T-helper 17 cell (primary cell): ENCODE measurements at regions not wholly inside any gene's neighbourhood (a gene's known extent, or its start where the extent isn't known, plus 50 kb on each side); places are given as distances from the start of the nearest gene placed in this dataset.

ENCODE experiments used
- ATAC-seq: fragments of 150-1000 bp; cut with Tn5 transposase; 2 replicates; pipeline ENCODE4 v1.10.0; 2021; ENCODE audit warnings: mild to moderate bottlenecking, moderate library complexity
- DNase-seq, 3 donors: peaks; one replicate each; pipeline versions ENCODE4 v3.0.0 to v3.0.0-alpha.2; 2020 to 2021
- H3K9me3 ChIP-seq: one replicate; pipeline ENCODE4 v1.7.0; 2013; ENCODE audit warnings: low read length, mild to moderate bottlenecking; ENCODE audit not compliant: control insufficient read depth, poor library complexity, severe bottlenecking
- H3K27ac Mint-ChIP-seq: one replicate; pipeline ENCODE4 v1.8.0; 2022; ENCODE audit warnings: mild to moderate bottlenecking, moderate library complexity, mixed read lengths
- H3K27me3 Mint-ChIP-seq: one replicate; pipeline ENCODE4 v1.8.0; 2022; ENCODE audit warnings: mixed read lengths
- H3K36me3 Mint-ChIP-seq: one replicate; pipeline ENCODE4 v1.8.0; 2022; ENCODE audit warnings: low read depth, mixed read lengths
- H3K4me1 Mint-ChIP-seq: one replicate; pipeline ENCODE4 v1.8.0; 2022; ENCODE audit warnings: mild to moderate bottlenecking, mixed read lengths
- H3K4me3 Mint-ChIP-seq: one replicate; pipeline ENCODE4 v1.8.0; 2022; ENCODE audit warnings: mild to moderate bottlenecking, moderate library complexity, mixed read lengths

DNA sequence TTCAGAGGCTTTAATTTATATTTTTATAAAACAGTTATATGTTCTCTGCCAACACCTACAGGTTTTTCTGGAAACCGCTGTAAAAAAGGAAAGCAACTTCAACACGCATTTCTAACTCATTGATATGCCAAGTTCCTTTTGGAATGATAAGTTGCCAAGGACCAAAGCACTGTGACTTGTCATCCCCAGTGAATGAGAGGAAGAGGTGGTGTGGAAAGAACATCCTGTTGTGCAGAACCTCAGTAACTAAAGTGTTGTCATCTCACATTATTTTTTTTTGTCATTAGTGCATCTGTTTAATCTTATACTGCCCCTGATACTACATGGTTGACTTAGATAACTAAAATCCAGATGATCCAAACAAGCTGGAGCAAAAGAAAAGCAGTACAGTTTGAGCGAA is 96.0 kb upstream of the NEUROD1 start:
- Mint-ChIP-seq H3K4me1 (no peaks in the 10 kb centered on the region), H3K27me3 (peaks cover 6% of the 10 kb centered on the region), H3K4me3 (no peak overlapping the region), H3K36me3 (no peaks in the 10 kb centered on the region), H3K27ac (no peak overlapping the region)
- no peak for DNase-seq
- ATAC-seq = no peak
- no peaks in the 10 kb centered on the region for H3K9me3 ChIP-seq

DNA sequence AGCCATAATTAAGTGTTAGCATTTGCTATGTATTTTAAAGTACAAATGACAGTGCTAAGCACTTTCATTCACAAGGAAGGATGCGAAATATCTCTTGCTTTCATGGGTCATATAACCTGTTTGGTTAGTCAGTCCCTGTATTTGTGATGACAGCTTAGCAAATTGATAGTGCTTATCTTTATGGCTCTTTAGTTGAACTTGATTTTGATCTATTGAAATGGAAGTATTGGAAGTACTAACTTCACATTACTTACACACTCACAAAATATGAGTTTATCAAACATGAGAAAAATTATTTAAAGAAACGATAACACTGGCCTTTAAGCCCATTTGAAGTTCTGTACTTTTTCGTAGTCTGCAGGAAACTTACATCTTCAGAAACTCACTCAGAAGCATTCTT is 97.4 kb upstream of the NEUROD1 start:
- Mint-ChIP-seq H3K27me3 (no peaks in the 10 kb centered on the region), H3K36me3 (no peaks in the 10 kb centered on the region), H3K4me1 (no peaks in the 10 kb centered on the region), H3K27ac (no peak overlapping the region), H3K4me3 (no peak overlapping the region)
- DNase-seq (no peak), ATAC-seq (no peak)
- H3K9me3 ChIP-seq = no peaks in the 10 kb centered on the region

DNA sequence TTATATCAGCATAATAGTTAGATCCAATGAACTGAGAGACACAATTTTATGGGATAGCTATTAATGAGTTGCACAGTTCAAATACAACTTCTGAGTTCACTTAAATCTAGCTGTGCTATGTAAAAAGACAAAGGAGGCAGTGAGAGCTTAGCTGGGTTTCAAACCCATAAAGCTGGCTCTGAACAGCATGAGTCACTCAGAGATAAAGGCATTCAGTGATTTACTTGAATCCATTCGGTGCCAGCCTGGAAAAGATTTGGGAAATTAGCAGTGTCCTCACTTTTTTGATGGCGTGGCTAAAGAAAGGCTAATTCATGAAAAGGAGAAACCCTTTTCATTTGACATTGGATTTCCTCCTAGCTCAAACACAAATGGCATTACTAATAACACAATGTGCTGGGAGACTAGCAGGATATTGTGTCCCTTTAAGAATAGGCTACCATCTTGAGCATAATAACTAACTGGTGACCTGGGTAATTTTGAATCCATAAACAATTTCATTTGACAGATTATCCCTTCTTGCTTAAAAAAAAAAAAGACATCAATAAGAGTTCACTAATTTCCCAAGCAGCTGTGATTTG is 98.4 kb upstream of the NEUROD1 start:
- H3K27me3 Mint-ChIP-seq = no peaks in the 10 kb centered on the region
- H3K4me1 Mint-ChIP-seq = no peaks in the 10 kb centered on the region
- H3K9me3 ChIP-seq = no peaks in the 10 kb centered on the region
- H3K27ac Mint-ChIP-seq = no peak overlapping the region
- ATAC-seq (no peak), DNase-seq (no peak)
- no peak overlapping the region for H3K4me3 Mint-ChIP-seq
- no peaks in the 10 kb centered on the region for H3K36me3 Mint-ChIP-seq

DNA sequence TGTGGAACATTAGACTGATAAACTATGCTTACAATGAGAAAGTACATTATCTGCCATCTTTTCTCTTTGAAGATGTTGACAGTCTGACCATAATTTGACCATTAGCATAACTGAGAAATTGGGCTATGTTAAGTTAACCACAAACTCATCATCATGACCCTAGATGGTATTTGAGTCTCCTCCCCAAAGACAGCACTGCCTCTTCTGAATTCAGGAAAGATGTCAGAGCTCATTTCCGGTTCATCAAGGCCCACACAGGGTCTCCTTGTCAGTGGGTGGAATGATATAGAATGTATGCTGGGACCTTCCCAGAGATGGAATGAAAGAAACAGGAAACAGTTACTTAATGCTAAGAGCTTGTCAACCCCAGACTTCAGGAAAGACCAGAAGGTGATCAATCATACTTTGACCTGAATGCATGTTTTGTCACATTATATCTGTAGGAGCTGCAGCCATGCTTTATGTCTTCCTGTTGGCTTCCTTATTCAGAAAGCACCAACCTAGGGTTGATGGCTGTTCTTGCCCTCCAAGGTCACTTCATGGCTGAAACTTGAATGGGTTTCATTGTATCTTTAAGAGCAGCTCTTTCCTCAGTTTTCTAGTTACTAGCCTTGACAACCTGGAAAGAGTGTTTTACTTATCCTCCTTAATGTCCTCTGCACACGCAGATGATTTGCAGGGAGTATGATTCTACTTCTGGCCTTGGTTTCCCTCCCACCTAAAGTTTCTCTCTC is 99.1 kb upstream of the NEUROD1 start:
- no peak overlapping the region for H3K27ac Mint-ChIP-seq
- no peak overlapping the region for H3K4me3 Mint-ChIP-seq
- no peak for ATAC-seq
- no peaks in the 10 kb centered on the region for H3K4me1 Mint-ChIP-seq
- no peak for DNase-seq
- H3K36me3 Mint-ChIP-seq = no peaks in the 10 kb centered on the region
- no peaks in the 10 kb centered on the region for H3K9me3 ChIP-seq
- no peaks in the 10 kb centered on the region for H3K27me3 Mint-ChIP-seq

DNA sequence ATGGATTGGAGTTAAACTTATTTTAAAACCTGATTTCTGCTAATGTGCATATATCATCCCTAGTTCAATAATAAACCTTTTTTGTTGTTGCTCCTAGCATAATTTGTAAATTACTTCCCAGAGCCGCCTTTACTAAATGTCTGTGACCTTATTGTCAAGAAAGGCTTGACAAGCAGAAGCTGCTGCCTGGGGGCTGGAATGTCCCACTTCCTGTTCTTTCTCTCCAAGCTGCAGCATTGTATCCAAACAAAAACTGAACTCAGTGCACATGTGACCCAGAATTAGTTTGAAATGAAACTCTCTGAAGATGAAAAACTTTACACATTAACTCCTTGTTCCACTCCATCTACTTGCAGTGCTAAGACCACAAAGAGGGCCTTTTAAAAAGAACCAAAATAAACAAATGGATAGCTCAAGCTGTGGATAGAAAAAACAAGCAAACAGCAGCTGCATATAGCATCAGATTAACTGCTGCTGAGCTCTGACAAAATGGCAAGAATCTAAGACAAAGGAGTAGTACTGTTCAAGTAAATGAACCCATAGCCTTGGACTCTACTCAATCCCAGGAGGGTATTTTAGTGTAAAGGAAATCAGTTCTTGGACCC is 99.8 kb upstream of the NEUROD1 start:
- H3K27ac Mint-ChIP-seq = no peak overlapping the region
- no peak overlapping the region for H3K4me3 Mint-ChIP-seq
- ATAC-seq (no peak), DNase-seq (no peak)
- no peaks in the 10 kb centered on the region for H3K36me3 Mint-ChIP-seq
- no peaks in the 10 kb centered on the region for H3K4me1 Mint-ChIP-seq
- H3K9me3 ChIP-seq = no peaks in the 10 kb centered on the region
- no peaks in the 10 kb centered on the region for H3K27me3 Mint-ChIP-seq

DNA sequence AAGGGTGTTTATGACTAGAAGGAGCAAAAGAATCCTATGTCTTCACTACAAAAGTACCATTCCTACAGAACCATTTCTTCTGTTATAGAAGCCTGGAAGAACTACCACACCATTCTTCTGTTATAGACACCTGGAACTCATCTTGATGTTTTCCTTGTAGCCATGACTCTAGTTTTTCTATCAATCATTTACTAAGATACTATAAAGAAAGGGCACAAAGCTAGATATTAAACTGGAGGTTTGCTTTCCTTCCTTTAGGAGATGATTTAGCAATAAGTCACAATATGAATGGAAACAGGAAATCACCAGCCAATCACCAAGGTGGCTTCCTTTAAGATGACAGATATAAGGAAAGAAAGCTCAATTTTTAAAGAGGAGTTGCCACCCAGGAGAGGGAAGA is 100.3 kb upstream of the NEUROD1 start:
- DNase-seq (no peak), ATAC-seq (no peak)
- Mint-ChIP-seq H3K4me3 (no peak overlapping the region), H3K27ac (no peak overlapping the region), H3K27me3 (peaks cover under 1% of the 10 kb centered on the region), H3K36me3 (no peaks in the 10 kb centered on the region), H3K4me1 (no peaks in the 10 kb centered on the region)
- no peaks in the 10 kb centered on the region for H3K9me3 ChIP-seq

DNA sequence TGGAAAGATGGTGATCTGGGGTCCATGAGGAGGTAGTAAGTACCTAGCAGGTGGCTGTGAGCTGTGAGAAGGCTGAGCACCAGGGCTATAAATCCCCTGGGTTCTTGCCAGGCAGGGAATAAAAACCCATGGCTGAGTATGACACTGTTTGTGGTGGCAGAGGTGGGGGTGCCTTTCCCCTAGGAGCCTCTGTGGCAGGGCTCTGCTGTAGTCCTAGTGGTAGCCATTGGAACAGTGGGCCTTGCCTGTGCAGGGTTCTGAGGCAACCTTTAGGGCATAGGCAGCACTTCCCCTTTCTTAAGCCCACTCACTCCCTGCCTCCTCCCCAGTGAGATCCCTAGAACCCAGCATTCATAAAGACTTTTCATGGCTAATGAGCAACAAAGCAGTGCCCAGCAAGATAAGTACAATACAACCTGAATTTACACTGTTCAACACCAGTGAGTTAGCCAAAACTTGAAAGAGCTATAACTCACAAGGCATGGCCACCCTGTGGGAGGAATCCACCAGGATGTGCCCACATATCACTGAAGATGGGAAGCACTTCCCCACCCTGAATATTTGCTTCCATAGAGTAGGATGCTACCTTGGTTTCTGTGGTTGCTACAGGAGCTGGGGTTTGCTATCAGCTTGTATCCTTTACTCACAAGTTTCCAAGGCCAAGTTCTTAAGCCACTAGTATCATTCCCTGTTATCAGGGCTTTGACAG is 100.9 kb upstream of the NEUROD1 start:
- ATAC-seq = no peak
- H3K4me1 Mint-ChIP-seq = no peaks in the 10 kb centered on the region
- no peak overlapping the region for H3K4me3 Mint-ChIP-seq
- no peaks in the 10 kb centered on the region for H3K36me3 Mint-ChIP-seq
- no peaks in the 10 kb centered on the region for H3K9me3 ChIP-seq
- DNase-seq = no peak
- H3K27ac Mint-ChIP-seq = no peak overlapping the region
- H3K27me3 Mint-ChIP-seq = peaks cover 5% of the 10 kb centered on the region

DNA sequence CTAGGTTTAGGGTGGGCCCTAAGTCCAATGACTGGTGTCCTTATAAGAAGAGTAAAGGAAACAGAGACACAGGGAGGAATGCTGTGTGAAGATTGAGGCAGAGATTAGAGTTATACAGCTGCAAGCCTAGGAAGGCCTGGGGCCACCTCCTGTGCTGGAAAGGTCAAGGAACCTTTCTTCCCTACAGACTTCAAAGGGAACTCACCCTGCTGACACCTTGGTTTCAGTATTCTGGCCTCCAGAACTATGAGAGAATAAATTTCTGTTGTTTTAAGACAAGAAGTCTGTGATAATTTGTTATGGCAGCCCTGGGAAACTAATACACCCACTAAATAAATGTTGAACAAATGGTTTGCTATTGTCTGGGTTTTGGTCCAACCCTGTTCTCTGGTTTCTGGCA is 102.3 kb upstream of the NEUROD1 start:
- no peaks in the 10 kb centered on the region for H3K9me3 ChIP-seq
- ATAC-seq = no peak
- H3K27ac Mint-ChIP-seq = no peak overlapping the region
- DNase-seq = no peak
- H3K36me3 Mint-ChIP-seq = no peaks in the 10 kb centered on the region
- H3K27me3 Mint-ChIP-seq = peaks cover 5% of the 10 kb centered on the region
- H3K4me3 Mint-ChIP-seq = no peak overlapping the region
- H3K4me1 Mint-ChIP-seq = no peaks in the 10 kb centered on the region

DNA sequence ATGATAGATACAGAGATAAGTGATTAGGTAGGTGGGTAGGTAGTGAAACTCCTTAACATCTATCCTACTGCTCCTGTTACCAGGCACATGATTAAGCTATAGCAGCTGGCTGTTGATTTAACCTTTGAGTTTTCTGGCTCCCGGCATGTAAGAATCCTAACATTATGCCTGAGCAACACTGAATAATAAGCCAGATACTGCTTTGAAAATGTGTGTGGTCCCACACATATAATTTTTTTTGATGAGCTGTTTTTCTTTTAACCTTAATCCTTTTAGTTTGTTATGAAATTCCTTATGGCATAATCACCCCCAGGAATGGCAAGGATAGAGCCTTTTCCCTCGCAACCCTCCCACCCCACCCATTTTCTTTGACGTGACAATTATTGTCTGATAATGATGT is 104.2 kb upstream of the NEUROD1 start:
- no peaks in the 10 kb centered on the region for H3K9me3 ChIP-seq
- no peak for DNase-seq
- no peak overlapping the region for H3K27ac Mint-ChIP-seq
- H3K4me1 Mint-ChIP-seq = no peaks in the 10 kb centered on the region
- H3K27me3 Mint-ChIP-seq = peaks cover 5% of the 10 kb centered on the region
- no peak for ATAC-seq
- H3K4me3 Mint-ChIP-seq = no peak overlapping the region
- H3K36me3 Mint-ChIP-seq = no peaks in the 10 kb centered on the region

DNA sequence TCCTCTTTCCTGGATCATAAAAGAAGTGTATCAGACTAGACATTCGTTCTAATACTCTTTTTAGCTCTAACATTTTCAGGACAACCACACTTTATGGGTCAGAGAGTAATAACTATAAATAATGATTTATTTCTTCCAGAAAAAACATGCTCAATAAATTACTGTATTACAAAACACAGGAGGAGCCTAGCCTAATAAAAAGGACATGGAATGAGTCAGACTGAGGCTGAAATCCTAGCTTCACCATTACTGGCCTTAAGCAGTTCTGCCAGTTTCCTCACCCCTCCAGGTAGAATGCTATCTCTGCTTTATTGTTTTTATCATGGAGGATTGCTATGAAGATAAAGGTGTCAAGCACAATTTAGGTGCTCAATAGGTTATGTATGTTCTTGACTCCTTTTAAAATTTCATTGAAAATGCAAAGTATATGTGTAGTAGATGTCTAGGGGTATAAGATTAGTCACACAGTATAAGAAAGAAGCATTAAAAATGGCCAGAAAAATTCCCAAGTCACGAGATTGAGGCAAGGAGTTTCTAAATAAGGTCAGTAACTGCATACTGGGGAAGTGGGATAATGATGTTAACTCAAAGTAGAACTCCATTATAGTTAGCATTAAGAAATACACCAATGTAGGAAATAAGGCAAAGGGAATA is 105.5 kb upstream of the NEUROD1 start:
- no peaks in the 10 kb centered on the region for H3K9me3 ChIP-seq
- H3K4me1 Mint-ChIP-seq = no peaks in the 10 kb centered on the region
- H3K27ac Mint-ChIP-seq = no peak overlapping the region
- no peak overlapping the region for H3K4me3 Mint-ChIP-seq
- no peaks in the 10 kb centered on the region for H3K36me3 Mint-ChIP-seq
- H3K27me3 Mint-ChIP-seq = peaks cover 10% of the 10 kb centered on the region
- ATAC-seq = no peak
- DNase-seq = no peak

DNA sequence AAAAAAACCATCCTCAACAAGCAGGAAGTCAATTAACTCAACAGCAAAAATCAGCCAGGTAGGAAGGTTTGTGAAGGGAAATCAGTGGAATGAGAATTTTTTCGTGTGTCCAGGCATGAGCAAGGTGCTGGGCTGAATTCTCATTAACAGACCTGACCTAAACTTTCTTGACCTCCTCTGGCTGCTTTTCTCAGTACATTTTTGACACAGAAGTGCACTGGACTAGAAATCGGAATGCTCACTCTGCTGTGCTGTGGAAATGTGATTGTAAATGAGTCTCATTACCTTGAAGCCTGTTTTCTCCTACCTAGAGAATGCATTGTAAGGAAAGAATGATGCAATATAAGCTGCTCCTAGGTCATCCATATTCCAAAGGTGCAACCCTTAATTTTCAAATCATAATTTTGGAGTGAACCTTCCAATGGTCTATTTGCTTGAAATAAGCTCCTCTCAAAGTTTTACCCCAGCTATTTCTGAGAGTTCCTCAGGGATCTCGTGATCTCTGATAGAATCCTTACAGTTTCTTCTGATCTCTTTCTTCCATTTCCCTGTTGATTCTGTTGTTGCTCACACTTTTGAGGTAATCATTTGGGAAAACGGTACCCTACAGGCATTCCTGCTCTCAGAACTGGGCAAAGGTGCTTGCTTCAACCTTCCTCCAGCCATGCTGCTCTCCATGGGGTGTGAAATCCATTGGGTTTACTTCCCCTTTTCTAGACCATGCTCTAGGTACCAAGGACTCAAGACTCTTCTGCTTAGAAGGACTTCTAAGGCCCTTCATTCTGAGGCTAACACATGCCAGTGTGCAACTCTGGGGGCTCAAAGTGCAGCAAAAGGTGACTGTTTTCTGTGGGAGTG is 104.9 kb upstream of the ITPRID2 start:
- H3K27me3 Mint-ChIP-seq = peaks cover 10% of the 10 kb centered on the region
- H3K9me3 ChIP-seq = no peaks in the 10 kb centered on the region
- no peak for DNase-seq
- no peaks in the 10 kb centered on the region for H3K36me3 Mint-ChIP-seq
- no peak overlapping the region for H3K27ac Mint-ChIP-seq
- no peaks in the 10 kb centered on the region for H3K4me1 Mint-ChIP-seq
- ATAC-seq = no peak
- no peak overlapping the region for H3K4me3 Mint-ChIP-seq

DNA sequence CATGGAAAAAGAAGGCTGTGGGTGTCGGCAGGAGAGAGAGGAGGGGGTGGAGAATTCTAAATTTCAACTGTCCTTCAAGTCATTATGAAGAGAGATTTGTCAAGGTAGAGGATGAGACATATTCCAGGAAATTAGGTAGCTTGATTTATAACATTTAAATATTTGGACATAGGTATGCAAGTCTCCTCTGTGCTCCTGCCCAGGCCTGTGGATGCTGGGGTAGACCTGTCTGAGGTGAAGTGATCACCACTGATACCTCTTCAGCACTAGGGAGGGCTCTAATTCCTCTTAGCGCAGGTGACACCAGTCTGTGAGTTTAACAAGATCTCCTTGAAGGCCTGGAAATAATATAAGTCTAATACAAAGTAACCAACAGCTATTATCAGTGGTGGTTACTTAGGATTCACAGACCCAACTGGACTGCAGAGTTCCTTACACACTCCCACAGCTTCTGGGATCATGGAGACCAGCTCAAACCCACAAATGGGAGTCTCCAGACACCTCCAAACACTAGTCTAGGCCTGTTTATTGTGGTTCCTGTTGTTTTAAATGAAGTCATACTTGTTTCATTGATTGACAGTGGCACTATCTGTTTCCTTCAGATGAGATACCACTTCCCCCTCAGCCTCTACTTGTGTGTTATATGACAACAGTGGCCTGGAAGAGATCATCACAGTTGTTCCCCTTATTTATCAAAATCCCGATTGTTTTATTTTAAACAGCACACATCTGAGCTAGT is 104.1 kb upstream of the ITPRID2 start:
- H3K4me1 Mint-ChIP-seq = no peaks in the 10 kb centered on the region
- H3K9me3 ChIP-seq = no peaks in the 10 kb centered on the region
- DNase-seq (no peak), ATAC-seq (no peak)
- H3K36me3 Mint-ChIP-seq = no peaks in the 10 kb centered on the region
- no peak overlapping the region for H3K4me3 Mint-ChIP-seq
- peaks cover 10% of the 10 kb centered on the region for H3K27me3 Mint-ChIP-seq
- no peak overlapping the region for H3K27ac Mint-ChIP-seq
